Cardiac muscle cell (in vitro differentiated cells and primary cell): ENCODE measurements at regions not wholly inside any gene's neighbourhood (a gene's known extent, or its start where the extent isn't known, plus 50 kb on each side); places are given as distances from the start of the nearest gene placed in this dataset.

Experiments
- DNase-seq, 2 donors: peaks; one replicate each; pipeline versions ENCODE4 v3.0.0 to v3.0.0-alpha.2; 2010 to 2017; ENCODE audit warnings: low read depth in 1 of 2, low spot score in 1 of 2
- H3K27ac ChIP-seq: fragments of 200-600 bp; sonication (generic); 2 replicates; pipeline ENCODE4 v1.5.1; 2016
- H3K27me3 ChIP-seq: fragments of 200-600 bp; sonication (generic); 2 replicates; pipeline ENCODE4 v1.6.0; 2016; ENCODE audit warnings: control low read depth
- H3K36me3 ChIP-seq: fragments of 200-600 bp; sonication (generic); 2 replicates; pipeline ENCODE4 v1.5.1; 2016; ENCODE audit warnings: control low read depth
- H3K4me1 ChIP-seq: fragments of 200-600 bp; sonication (generic); 2 replicates; pipeline ENCODE4 v1.8.1; 2017; ENCODE audit warnings: low read depth, mild to moderate bottlenecking, mixed run types
- H3K4me3 ChIP-seq: fragments of 200-600 bp; sonication (generic); 2 replicates; pipeline ENCODE4 v1.5.1; 2016; ENCODE audit warnings: mild to moderate bottlenecking
- H3K9me3 ChIP-seq: fragments of 200-600 bp; sonication (generic); 2 replicates; pipeline ENCODE4 v1.5.1; 2017; ENCODE audit warnings: low read depth, mild to moderate bottlenecking, control low read depth
- TF ChIP-seq, protein P1 (sequence below): IDR thresholded peaks from 2 replicates; pipeline ENCODE4 v1.5.1; 2012; ENCODE audit warnings: low read depth, mild to moderate bottlenecking, low read length

- TF ChIP-seq, protein P1, sequence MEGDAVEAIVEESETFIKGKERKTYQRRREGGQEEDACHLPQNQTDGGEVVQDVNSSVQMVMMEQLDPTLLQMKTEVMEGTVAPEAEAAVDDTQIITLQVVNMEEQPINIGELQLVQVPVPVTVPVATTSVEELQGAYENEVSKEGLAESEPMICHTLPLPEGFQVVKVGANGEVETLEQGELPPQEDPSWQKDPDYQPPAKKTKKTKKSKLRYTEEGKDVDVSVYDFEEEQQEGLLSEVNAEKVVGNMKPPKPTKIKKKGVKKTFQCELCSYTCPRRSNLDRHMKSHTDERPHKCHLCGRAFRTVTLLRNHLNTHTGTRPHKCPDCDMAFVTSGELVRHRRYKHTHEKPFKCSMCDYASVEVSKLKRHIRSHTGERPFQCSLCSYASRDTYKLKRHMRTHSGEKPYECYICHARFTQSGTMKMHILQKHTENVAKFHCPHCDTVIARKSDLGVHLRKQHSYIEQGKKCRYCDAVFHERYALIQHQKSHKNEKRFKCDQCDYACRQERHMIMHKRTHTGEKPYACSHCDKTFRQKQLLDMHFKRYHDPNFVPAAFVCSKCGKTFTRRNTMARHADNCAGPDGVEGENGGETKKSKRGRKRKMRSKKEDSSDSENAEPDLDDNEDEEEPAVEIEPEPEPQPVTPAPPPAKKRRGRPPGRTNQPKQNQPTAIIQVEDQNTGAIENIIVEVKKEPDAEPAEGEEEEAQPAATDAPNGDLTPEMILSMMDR, result no peak
- Histone ChIP-seq H3K36me3 (no peaks in the 10 kb centered on the region), H3K9me3 (no peaks in the 10 kb centered on the region), H3K4me1 (peaks cover 16% of the 10 kb centered on the region), H3K4me3 (no peak overlapping the region), H3K27me3 (no peaks in the 10 kb centered on the region), H3K27ac (no peak overlapping the region)
- DNase-seq, result no peak
Observed at GRCh38 chr6:139479433-139480222, 105.2 kb upstream of the CITED2 start.

- Histone ChIP-seq H3K9me3 (no peaks in the 10 kb centered on the region), H3K4me3 (no peak overlapping the region), H3K36me3 (no peaks in the 10 kb centered on the region), H3K27me3 (no peaks in the 10 kb centered on the region), H3K27ac (peak overlapping the region; percentile 54), H3K4me1 (peaks cover 17% of the 10 kb centered on the region)
- no peak for DNase-seq
- TF ChIP-seq, protein P1, result no peak
Observed at GRCh38 chr6:139475646-139476045, 101.2 kb upstream of the CITED2 start.

DNA sequence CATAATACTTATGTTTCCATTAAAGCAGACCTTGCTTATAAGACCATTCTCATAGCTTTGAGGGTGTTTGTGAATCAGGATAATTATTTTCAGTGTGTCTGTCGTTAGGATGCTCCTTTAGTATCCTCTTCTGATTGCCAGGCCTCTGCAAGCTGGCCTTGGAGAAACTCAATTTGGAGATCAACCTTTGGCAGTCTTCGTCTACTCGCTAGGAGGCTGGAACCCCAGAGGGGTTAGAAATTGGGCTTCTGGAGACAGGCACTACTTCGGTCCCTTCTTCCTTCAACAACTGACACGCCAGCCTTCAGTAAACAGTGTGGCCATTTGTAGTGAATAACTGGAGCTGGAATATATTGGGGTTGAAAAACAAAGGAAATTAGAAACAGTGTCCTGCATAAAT, 100.8 kb upstream of the CITED2 start:
- H3K27me3 ChIP-seq, result no peaks in the 10 kb centered on the region
- peaks cover 17% of the 10 kb centered on the region for H3K4me1 ChIP-seq
- H3K36me3 ChIP-seq, result no peaks in the 10 kb centered on the region
- no peak for DNase-seq
- TF ChIP-seq, protein P1, result no peak
- H3K9me3 ChIP-seq, result no peaks in the 10 kb centered on the region
- no peak overlapping the region for H3K4me3 ChIP-seq
- peak overlapping the region; percentile 54 for H3K27ac ChIP-seq

GRCh38 chr6:139474145-139475108, 100.0 kb upstream of the CITED2 start:
- Histone ChIP-seq H3K36me3 (no peaks in the 10 kb centered on the region), H3K9me3 (no peaks in the 10 kb centered on the region), H3K4me3 (no peak overlapping the region), H3K27ac (peak overlapping the region; percentile 35), H3K4me1 (peaks cover 17% of the 10 kb centered on the region), H3K27me3 (no peaks in the 10 kb centered on the region)
- TF ChIP-seq, protein P1, result no peak
- DNase-seq, result peak in 1 of 2 donors; percentile 76

- DNase-seq, result peak in 1 of 2 donors; percentile 16
- H3K4me1 ChIP-seq, result peaks cover 17% of the 10 kb centered on the region
- H3K36me3 ChIP-seq, result no peaks in the 10 kb centered on the region
- no peaks in the 10 kb centered on the region for H3K27me3 ChIP-seq
- no peak overlapping the region for H3K4me3 ChIP-seq
- H3K27ac ChIP-seq, result peak overlapping the region; percentile 19
- H3K9me3 ChIP-seq, result no peaks in the 10 kb centered on the region
- TF ChIP-seq, protein P1, result no peak
Observed at GRCh38 chr6:139473731-139474130, 99.3 kb upstream of the CITED2 start.
